CD4-positive, alpha-beta T cell treated with Interleukin-17A for 4 hours (primary cell): ENCODE measurements at regions not wholly inside any gene's neighbourhood (a gene's known extent, or its start where the extent isn't known, plus 50 kb on each side); places are given as distances from the start of the nearest gene placed in this dataset.
"Not testable (repeated sequence)": the region's sequence is repeated elsewhere in the genome, so short reads cannot be mapped to it uniquely, and the experiment has no call there.

Experiments
- DNase-seq: peaks from one replicate; pipeline ENCODE4 v3.0.0-alpha.2; 2020; ENCODE audit warnings: mixed read lengths

GRCh38 chr17:77829843-77830799 is 128.4 kb upstream of the TNRC6C start:
- DNase-seq = peak; percentile 27

DNA sequence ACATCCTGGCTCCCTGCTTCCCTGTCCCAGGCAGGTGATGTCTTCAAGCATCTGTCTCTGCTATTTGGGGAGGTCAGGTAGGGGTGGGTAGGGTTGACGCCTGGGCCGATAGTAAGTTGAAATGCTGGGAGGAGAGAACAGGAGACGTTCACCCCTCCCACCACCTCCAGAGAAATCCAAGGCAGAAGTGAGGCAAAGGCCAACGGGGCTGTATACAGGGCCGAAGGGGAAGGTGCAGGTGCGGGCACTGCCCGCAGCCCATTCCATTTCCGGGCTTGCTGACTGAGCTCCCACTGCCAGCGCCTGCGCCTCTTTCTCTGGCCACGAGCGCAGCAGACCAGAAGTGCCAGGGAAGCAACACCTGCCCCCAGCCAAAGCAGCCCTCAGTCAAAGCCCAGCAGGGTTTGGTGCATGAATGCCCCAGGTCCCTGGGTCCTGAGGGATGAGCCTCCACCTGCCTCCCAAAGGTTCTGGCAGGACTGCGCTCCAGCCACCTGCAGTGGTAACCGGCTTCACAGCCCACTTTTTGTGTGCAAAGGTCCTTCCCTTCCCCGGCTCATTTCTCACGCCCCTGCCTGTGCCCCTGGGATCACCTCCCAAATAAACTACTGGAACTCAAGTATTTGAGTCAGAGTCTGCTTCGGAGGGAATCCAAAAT is 127.6 kb upstream of the TNRC6C start:
- no peak for DNase-seq

GRCh38 chr17:77831474-77832179 is 126.9 kb upstream of the TNRC6C start:
- no peak for DNase-seq

- no peak for DNase-seq
Measured at GRCh38 chr17:77832180-77832560, 126.3 kb upstream of the TNRC6C start.

GRCh38 chr17:77833769-77834168 is 124.7 kb upstream of the TNRC6C start:
- DNase-seq = no peak

GRCh38 chr17:77834170-77835115 is 124.1 kb upstream of the TNRC6C start:
- peak; percentile 79 for DNase-seq

GRCh38 chr17:77836557-77837041 is 121.9 kb upstream of the TNRC6C start:
- peak; percentile 44 for DNase-seq

- not testable (repeated sequence) for DNase-seq
Measured at GRCh38 chr17:77837072-77837471, 121.4 kb upstream of the TNRC6C start.

DNA sequence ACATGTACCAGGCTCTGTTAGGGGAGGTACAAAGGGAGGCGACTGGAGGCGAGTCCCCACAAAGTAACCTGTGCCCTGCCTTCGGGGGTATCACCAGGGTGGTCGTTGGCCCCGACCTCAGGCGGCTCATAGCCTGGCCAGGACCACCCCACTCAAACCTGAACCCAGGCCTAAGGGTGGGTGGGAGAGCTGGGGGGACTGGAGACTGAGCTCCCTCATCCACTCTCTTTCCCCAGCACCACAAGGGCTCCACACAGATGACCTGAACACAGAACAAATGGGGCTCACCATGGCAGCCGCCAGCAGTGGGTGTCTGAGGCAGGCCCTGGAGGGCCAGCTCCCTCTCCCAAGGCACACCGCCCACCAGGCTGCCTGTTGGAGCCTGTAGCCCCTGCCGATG is 120.6 kb upstream of the TNRC6C start:
- no peak for DNase-seq

DNA sequence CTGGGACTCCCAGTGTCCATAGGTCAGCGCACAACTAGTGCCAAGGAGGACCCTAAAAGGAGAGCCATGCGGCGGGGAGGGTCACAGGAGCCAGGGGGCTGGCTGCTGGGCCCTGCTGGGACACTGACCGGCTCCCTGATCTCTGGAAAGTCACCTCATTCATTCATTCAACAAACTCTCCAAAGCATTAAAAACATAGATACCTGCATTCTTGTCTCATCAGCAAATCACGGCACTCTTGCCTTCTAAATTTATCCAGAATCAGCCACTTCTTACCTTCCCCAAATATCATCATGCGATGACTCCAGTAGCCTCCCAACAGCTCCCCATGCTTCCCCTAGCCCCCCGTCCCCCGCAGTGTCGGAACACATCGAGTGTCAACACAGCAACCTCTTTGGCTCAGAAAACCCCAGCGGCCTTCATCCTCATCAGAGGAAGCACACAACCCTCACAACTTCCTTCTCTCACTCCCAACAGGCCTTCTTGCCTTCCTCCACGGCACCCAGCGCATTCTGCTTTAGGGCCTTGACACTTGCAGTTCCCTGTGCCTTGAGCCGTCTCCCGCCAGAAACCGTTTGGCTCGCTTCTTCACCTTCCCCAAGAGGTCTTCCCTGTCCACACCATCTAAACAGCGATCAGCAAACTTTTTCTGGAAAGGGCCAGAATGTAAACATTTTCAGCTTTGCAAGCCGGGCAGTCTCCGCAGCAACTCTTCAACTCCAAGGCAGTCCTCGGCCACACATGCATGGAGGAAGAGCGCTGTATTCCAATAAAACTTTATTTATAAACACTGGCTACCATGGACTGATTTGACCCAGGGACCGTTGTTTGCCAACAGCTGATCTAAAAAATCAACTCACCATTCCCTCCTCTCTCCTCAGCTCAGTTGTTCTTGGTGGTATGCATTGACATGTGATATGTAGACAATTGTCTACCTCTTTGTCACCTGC is 119.5 kb upstream of the TNRC6C start:
- no peak for DNase-seq

DNA sequence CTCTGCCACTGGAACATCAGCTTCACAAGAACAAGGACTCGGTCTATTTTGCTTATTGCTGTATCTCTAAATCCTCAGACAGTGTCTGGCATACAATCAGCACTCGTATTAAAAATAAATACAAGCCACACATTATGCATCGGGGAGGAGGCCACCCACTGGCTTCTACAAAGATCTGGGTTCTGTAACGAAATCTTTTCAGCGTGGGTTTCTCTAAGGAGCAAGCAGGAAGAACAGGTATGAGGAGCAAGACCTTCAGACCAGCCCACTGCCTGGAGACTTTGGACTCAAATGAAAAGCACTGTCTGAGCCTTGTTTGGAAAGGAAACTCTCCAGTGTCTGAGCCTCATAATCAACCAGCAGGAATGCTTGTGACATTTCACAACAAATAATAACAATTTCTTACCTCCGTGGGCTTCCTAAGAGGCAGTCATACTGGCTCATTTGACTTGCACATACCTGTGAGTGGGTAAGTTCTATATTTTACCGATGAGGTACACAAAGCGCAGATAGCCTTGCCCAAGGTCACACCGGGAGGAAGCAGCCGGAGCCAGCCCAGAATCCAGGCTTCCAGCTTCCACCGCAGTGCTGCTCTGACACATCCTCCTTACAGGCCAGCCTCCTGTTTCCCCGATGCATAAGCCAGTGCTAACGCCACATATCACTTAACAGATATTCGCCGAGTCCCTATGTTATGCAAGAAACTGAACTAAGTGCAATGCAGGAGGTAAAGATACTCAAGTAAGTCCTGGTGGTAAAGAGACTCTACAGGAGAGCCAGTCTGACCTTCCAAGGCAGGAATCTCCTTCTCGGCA is 118.6 kb upstream of the TNRC6C start:
- no peak for DNase-seq

DNA sequence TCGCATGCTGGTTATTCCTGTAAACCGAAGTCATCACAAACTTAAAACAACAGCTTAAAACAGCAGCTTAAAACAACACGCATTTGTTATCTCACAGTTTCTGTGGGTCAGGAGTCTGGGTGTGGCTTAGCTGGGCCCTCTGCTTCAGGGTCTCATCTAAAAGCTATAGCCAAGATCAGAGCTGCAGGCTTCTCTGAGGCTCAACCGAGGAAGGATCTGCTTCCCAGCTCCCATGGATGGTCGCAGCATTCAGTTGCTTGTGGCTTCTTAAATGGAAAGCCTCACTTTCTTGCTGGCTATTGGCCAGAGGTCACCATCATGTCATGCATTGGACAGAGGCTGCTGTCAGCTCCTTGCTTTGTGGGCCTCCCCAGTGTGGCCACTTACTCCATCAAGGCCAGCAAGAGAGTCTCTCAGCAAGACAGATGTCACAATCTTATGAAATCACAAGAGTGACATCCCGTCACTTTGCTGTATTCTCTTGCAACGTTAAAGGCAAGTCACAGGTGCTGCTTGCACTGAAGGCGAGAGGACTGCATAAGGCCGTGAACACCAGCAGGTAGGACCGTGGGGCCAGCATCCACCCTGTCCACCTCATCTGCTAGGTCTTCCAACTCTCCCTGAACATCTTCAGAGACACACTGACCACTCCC is 117.9 kb upstream of the TNRC6C start:
- DNase-seq = no peak

DNA sequence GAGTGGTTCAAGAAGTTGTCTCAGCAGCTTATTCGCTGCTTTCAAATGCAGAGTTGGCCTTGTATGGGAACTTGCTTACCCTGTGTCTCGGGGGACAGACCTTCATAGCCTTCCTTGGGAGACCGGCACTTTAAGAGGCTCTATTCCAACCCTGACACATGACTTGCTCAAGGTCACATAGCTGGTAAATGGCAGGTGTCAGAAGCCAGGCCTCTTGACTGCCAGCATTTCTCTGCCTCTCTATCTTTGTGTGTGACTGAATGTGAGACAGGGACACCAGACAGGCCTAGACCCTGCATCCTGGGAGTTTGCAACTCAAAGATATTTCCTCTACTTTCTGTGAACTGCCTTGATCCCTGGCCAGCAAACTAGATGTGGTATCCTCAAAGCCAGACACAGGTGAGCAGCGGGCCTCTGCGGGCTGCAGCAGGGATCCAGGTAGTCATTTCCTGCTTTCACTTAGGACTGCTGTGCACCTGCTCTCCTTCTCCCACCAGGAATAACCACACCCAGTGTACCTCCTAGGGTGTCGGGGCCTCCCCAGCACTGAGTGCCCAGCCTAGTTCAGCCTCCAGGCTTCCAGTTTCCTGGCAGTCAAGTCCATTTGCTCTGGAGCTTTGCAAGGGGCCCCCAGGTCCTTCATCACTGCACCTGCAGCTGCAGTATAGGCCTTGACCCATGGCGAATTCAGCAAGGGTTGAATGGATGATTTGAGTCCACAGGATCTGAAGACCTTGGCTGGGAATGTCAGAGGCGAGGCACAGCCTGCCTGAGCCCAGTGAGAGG is 116.6 kb upstream of the TNRC6C start:
- DNase-seq = peak; percentile 31

- DNase-seq = peak; percentile 23
Measured at GRCh38 chr17:77842528-77843147, 115.9 kb upstream of the TNRC6C start.

DNA sequence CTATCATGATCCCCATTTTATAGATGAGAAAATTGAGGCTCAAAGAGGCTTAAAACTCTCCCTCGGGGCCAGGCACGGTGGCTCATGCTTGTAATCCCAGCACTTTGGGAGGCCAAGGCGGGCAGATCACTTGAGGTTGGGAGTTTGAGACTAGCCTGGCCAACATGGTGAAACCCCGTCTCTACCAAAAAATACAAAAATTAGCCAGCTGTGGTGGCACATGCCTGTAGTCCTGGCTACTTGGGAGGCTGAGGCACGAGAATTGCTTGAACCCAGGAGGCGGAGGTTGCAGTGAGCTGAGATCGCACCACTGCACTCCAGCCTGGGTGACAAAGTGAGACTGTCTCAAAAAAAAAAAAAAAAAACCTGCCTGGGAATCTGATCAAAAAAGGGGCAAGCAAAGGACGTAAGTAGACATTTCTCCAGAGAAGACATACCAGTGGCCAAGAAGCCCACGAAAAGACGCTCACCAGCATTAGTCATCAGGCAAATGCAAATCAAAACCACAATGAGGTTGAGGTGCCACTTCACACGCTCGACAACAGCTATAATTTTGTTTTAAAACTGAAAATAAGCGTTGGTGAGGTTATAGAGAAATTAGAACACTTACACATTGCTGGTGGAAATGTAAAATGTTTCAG is 115.1 kb upstream of the TNRC6C start:
- peak; percentile 77 for DNase-seq

DNA sequence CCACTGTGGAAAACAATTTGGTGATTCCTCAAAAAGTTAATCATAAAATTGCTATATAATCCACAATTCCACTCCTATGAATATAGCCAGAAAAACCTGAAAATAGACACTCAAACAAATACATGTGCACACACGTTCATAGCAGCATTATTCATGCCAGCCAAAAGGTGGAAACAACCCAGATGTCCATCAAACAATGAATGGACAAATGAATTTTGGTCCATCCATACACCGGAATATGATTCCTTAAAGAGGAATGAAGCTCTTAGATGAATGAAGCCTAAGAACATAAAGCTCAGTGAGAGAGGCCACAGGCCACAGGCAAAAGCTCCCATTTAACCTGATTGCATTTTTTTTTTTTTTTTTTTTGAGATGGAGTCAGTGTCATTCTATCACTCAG is 114.6 kb upstream of the TNRC6C start:
- DNase-seq = no peak

GRCh38 chr17:77844681-77845080 is 113.8 kb upstream of the TNRC6C start:
- DNase-seq = no peak
